ENCODE measurements at regions not wholly inside any gene's neighbourhood (a gene's known extent, or its start where the extent isn't known, plus 50 kb on each side); places are given as distances from the start of the nearest gene placed in this dataset.

DNA sequence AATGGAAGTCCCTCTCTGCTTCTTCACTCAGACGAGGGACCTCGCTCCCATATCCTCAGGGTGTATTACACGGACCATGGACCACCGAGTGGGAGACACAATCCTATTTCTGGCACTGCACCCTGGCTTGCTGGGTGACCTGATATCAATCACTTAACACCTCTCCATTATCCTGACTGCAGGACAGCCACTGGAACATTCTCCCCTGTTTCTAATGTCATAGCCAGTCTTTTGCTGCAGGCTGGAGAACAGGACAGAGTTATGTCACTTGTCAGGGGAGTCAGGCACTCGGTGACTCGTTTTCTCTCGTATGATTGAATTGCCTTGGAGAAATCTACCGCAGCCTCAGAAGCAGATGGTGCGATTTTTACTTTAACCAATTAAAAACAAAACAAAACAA is 219.1 kb upstream of the IGFBP7 start:
- DNase-seq (ENCODE audit: low spot score) (no peak), ATAC-seq (ENCODE audit: low FRiP score) (no peak)
- TF ChIP-seq, protein P1, sequence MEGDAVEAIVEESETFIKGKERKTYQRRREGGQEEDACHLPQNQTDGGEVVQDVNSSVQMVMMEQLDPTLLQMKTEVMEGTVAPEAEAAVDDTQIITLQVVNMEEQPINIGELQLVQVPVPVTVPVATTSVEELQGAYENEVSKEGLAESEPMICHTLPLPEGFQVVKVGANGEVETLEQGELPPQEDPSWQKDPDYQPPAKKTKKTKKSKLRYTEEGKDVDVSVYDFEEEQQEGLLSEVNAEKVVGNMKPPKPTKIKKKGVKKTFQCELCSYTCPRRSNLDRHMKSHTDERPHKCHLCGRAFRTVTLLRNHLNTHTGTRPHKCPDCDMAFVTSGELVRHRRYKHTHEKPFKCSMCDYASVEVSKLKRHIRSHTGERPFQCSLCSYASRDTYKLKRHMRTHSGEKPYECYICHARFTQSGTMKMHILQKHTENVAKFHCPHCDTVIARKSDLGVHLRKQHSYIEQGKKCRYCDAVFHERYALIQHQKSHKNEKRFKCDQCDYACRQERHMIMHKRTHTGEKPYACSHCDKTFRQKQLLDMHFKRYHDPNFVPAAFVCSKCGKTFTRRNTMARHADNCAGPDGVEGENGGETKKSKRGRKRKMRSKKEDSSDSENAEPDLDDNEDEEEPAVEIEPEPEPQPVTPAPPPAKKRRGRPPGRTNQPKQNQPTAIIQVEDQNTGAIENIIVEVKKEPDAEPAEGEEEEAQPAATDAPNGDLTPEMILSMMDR (IDR thresholded peaks at IDR 0.05): no peak

DNA sequence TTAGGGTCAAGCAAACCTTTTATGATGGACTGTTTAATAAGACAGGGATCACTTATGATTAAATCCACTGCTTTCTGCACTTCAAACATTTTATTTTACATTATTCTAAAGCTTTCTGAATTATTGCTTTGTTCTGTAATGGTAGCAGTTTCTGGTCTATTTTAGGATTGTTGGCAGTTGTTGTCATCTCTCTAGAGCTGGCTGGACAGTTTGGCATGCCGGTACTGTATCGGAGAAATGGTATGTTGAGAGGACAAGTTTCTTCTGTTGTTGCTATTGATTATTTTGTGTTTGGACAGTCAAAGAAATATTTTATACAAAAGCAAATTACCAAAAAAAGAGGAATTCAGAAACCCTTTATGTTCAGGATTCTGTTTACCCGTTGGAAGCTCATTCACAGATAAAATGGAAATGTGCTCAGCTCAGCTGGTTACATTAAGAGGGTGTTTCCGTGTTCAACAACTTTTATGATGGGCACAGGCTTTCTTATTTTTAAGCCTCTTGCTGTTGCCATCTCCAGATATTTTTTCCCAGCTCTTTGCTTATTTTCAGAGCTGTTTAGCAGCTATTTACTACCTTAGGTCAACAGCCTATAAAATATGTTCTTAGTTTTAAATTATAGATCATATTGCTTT is 214.6 kb upstream of the IGFBP7 start:
- ATAC-seq (ENCODE audit: low FRiP score) (no peak), DNase-seq (ENCODE audit: low spot score) (no peak)
- TF ChIP-seq, protein P1 (IDR thresholded peaks at IDR 0.05): no peak

DNA sequence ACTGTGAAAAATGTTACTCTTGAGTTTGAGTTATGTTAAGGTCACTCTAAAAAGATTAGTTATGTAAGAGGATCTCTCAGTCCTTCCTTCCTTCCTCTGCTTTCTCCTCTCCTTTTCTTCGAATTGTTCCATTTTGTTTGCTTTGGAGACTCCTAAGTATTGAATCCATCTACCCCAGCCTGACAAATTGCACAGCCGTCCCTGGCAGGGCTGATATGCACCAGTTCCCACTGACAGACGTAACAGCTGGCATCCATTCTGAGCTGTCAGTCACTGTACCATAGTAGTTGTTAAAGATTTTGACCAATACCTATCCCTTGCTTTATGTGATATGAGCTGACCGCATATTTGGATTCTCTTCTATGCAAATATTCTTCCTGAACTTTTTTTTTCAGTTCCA is 210.7 kb upstream of the IGFBP7 start:
- ATAC-seq (ENCODE audit: low FRiP score) (no peak), DNase-seq (ENCODE audit: low spot score) (no peak)
- TF ChIP-seq, protein P1 (IDR thresholded peaks at IDR 0.05): no peak

DNA sequence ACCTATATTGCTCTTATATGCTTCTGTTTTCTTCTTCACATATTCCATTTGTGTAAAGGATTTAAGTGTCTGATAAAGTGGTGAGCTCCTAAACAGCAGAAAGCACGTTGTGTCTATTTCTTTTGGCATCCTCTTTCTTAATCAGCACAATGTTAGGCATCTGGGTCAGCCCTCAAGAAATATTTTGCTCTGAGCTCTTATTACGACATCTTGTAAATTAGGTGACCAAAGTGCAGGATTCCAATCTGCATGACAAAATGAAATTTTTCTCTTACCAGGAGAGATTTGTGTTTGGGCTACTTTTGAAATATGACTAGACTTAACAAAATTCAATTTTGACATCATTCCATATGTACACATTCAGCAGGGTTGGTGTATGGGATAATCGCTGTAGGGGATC is 210.0 kb upstream of the IGFBP7 start:
- DNase-seq (ENCODE audit: low spot score) (no peak), ATAC-seq (ENCODE audit: low FRiP score) (no peak)
- TF ChIP-seq, protein P1 (IDR thresholded peaks at IDR 0.05): no peak

DNA sequence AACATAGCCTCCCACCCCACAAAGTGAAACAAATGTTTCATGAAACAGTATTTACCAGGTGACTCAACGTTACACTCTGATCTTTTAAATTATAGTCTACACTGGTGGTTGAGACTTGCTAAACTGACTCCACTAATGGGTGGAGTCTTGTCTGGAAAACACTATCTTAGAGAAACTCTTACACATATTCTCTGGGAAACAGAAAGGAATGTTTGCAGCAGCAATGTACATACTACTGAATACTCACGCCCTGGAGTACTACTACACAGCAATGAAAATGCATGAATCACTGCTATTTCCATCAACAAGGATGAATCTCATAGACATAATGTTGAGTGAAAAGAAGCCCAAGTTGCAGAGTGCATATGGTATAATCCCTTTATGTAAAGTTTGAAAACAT is 208.5 kb upstream of the IGFBP7 start:
- DNase-seq (ENCODE audit: low spot score): no peak
- ATAC-seq (ENCODE audit: low FRiP score): no peak
- TF ChIP-seq, protein P1 (IDR thresholded peaks at IDR 0.05): no peak

- TF ChIP-seq, protein P1 (IDR thresholded peaks at IDR 0.05): no peak
- DNase-seq (ENCODE audit: low spot score): no peak
- no peak for ATAC-seq (ENCODE audit: low FRiP score)
Observed at GRCh38 chr4:57314636-57315035, 204.5 kb upstream of the IGFBP7 start.

DNA sequence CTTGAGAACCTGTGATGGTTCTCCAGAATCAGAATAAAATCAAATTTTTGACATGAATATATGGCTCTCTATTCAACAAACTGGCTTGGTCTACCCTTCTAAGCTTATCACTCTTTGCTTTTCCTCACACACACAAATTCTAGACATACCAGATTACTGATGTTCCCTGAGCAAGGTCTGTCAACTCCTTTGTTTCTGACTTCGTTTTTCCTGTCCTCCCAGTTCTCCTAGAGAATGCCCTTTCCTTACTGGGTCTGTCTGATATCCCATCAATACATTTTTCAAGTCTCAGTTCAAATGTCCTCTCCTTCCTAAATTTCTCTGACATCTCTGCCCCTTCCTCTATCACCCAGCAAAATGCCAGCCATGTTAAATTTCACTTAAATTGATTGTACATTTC is 202.1 kb upstream of the IGFBP7 start:
- ATAC-seq (ENCODE audit: low FRiP score) (no peak), DNase-seq (ENCODE audit: low spot score) (no peak)
- TF ChIP-seq, protein P1 (IDR thresholded peaks at IDR 0.05): no peak

Data from omental fat pad (tissue), 3 donors.